ENCODE measurements at regions not wholly inside any gene's neighbourhood (a gene's known extent, or its start where the extent isn't known, plus 50 kb on each side); places are given as distances from the start of the nearest gene placed in this dataset.

GRCh38 chr16:5681966-5682365 lies 584.4 kb upstream of the EEF2KMT start:
- intact Hi-C loops (cut with micrococcal nuclease), result no loop called here
- ATAC-seq, result no peak

GRCh38 chr16:5678371-5678770 lies 580.8 kb upstream of the EEF2KMT start:
- intact Hi-C loops (cut with micrococcal nuclease), result no loop called here
- DNase-seq (no peak), ATAC-seq (no peak)

More at GRCh38 chr16:5681966-5682365, 584.4 kb upstream of the EEF2KMT start:
- DNase-seq, result no peak

GRCh38 chr16:5671421-5671820 lies 573.8 kb upstream of the EEF2KMT start:
- intact Hi-C loops (cut with micrococcal nuclease), result no loop called here
- no peak for ATAC-seq

GRCh38 chr16:5670198-5670597 lies 572.6 kb upstream of the EEF2KMT start:
- ATAC-seq (no peak), DNase-seq (no peak)
- intact Hi-C loops (cut with micrococcal nuclease), result no loop called here

More at GRCh38 chr16:5671421-5671820, 573.8 kb upstream of the EEF2KMT start:
- no peak for DNase-seq

GRCh38 chr16:5668553-5668952 lies 571.0 kb upstream of the EEF2KMT start:
- DNase-seq (no peak), ATAC-seq (no peak)
- intact Hi-C loops (cut with micrococcal nuclease), result no loop called here

GRCh38 chr16:5665834-5666233 lies 568.2 kb upstream of the EEF2KMT start:
- ATAC-seq, result no peak
- no peak for DNase-seq
- intact Hi-C loops (cut with micrococcal nuclease), result no loop called here

- ATAC-seq, result no peak
- DNase-seq, result no peak
Observed at GRCh38 chr16:5653789-5654188, 556.2 kb upstream of the EEF2KMT start.

GRCh38 chr16:5653041-5653440 lies 555.4 kb upstream of the EEF2KMT start:
- DNase-seq (no peak), ATAC-seq (no peak)
- intact Hi-C loops (cut with micrococcal nuclease), result no loop called here

More at GRCh38 chr16:5653789-5654188, 556.2 kb upstream of the EEF2KMT start:
- intact Hi-C loops (cut with micrococcal nuclease), result no loop called here

- DNase-seq (no peak), ATAC-seq (no peak)
- intact Hi-C loops (cut with micrococcal nuclease), result no loop called here
Observed at GRCh38 chr16:5649762-5650743, 552.5 kb upstream of the EEF2KMT start.

- intact Hi-C loops (cut with micrococcal nuclease), result no loop called here
- ATAC-seq, result no peak
- DNase-seq, result no peak
Observed at GRCh38 chr16:5647051-5647450, 549.5 kb upstream of the EEF2KMT start.

GRCh38 chr16:5643855-5644531 lies 546.4 kb upstream of the EEF2KMT start:
- intact Hi-C loops (cut with micrococcal nuclease), result no loop called here
- ATAC-seq (no peak), DNase-seq (no peak)

- no peak for DNase-seq
- ATAC-seq, result no peak
- intact Hi-C loops (cut with micrococcal nuclease), result no loop called here
Observed at GRCh38 chr16:5642436-5642835, 544.8 kb upstream of the EEF2KMT start.

- ATAC-seq, result no peak
- intact Hi-C loops (cut with micrococcal nuclease), result no loop called here
- no peak for DNase-seq
Observed at GRCh38 chr16:5642011-5642410, 544.4 kb upstream of the EEF2KMT start.

- intact Hi-C loops (cut with micrococcal nuclease), result no loop called here
- no peak for DNase-seq
- no peak for ATAC-seq
Observed at GRCh38 chr16:5640883-5641282, 543.3 kb upstream of the EEF2KMT start.

- DNase-seq (no peak), ATAC-seq (no peak)
- intact Hi-C loops (cut with micrococcal nuclease), result no loop called here
Observed at GRCh38 chr16:5639531-5639930, 541.9 kb upstream of the EEF2KMT start.

GRCh38 chr16:5635331-5635730 lies 537.7 kb upstream of the EEF2KMT start:
- DNase-seq (no peak), ATAC-seq (no peak)
- intact Hi-C loops (cut with micrococcal nuclease), result no loop called here

- ATAC-seq, result no peak
- DNase-seq, result no peak
- intact Hi-C loops (cut with micrococcal nuclease), result no loop called here
Observed at GRCh38 chr16:5634666-5635180, 537.1 kb upstream of the EEF2KMT start.

- DNase-seq (no peak), ATAC-seq (no peak)
- intact Hi-C loops (cut with micrococcal nuclease), result no loop called here
Observed at GRCh38 chr16:5633845-5634440, 536.3 kb upstream of the EEF2KMT start.

- intact Hi-C loops (cut with micrococcal nuclease), result no loop called here
- DNase-seq (no peak), ATAC-seq (no peak)
Observed at GRCh38 chr16:5622234-5622884, 524.8 kb upstream of the EEF2KMT start.
